GM18868 (cell line): ENCODE measurements at regions not wholly inside any gene's neighbourhood (a gene's known extent, or its start where the extent isn't known, plus 50 kb on each side); places are given as distances from the start of the nearest gene placed in this dataset.
"Not testable (repeated sequence)": the region's sequence is repeated elsewhere in the genome, so short reads cannot be mapped to it uniquely, and the experiment has no call there.

Source experiments
- ATAC-seq: cut with Tn5 transposase; IDR thresholded peaks from one replicate; pipeline ENCODE4 v1.9.1; 2021; ENCODE audit warnings: mild to moderate bottlenecking, moderate library complexity; ENCODE audit not compliant: unreplicated experiment

DNA sequence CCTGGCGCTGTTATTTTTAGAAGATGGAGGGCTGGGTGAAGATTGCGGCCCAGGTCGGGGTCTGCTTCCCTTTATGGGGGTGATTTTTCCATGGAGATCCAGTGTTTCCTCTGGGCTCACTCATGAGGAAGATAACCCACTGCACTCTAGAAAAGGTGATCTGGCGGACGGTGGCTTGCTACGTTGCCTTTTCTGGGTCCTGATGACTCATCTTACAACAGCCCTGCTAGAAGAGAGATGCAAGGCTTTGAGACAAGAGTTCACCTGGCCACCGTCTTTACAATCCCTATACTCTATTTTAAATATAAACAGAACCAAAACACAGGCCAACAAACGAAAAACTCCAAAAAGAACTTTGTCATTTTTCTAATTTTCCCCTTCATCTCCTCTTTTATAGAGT, 182.1 kb upstream of the EXOC2 start:
- no peak for ATAC-seq

DNA sequence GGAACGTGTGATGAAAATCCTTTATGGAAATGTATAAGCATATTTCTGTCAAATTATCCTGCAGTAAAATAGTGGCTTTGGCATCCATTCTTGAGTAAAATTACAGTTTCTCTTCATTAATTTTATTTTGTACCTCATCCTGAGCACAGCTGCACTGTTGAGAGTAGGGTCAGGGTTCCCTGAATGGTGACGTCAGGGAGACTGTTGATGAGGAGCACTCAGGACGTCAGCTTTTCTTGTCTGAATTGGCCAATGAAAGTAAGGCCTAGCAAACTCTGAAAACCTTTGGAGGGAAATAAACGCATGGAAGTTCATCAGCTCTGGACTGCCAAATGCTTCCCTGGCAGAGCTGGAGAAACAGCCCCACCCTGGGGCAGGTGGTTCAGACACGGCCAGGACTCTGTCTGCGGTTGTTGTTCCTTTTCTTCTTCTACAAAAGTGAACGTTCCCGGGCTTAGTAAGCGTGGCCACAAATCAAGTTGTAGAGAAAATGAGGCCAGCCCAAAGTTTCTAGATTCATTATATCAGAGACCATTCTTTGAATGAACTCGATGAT, 179.7 kb upstream of the EXOC2 start:
- ATAC-seq, result no peak

DNA sequence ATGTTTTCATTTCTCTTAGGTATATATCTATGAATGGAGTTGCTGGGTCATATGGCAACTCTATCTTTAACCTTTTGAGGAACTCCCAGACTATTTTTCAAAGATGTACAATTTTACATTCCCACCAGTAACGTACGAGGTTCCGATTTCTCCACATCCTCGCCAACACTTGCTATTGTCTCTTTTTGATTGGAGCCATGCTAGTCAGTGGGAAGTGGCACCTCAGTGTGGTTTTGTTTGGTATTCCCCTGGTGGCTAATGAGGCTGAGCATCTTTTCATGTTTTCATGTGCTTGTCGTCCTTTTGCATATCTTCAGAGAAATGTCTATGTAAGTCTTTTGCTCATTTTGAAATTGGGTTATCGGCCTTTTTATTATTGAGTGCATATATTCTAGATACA, 178.6 kb upstream of the EXOC2 start:
- ATAC-seq, result no peak

- no peak for ATAC-seq
Measured at GRCh38 chr6:870096-870495, 177.2 kb upstream of the EXOC2 start.

- no peak for ATAC-seq
Measured at GRCh38 chr6:868201-868600, 175.3 kb upstream of the EXOC2 start.

DNA sequence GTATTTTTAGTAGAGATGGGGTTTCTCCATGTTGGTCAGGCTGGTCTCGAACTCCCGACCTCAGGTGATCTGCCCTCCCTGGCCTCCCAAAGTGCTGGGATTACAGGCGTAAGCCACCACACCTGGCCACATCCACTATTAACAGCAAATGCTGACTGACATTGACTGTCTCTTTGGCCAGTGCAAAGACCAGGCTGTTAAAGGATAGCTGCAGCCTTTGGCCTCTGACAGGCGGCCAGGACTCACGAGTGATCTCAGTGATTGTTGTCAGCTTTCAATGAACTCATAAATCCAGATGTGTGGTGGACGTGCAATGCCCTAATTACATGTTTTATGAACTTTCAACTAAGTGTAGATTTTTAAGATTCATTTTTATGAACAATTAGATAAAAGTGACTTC, 174.4 kb upstream of the EXOC2 start:
- ATAC-seq, result no peak

- ATAC-seq, result no peak
Measured at GRCh38 chr6:866316-866715, 173.4 kb upstream of the EXOC2 start.

DNA sequence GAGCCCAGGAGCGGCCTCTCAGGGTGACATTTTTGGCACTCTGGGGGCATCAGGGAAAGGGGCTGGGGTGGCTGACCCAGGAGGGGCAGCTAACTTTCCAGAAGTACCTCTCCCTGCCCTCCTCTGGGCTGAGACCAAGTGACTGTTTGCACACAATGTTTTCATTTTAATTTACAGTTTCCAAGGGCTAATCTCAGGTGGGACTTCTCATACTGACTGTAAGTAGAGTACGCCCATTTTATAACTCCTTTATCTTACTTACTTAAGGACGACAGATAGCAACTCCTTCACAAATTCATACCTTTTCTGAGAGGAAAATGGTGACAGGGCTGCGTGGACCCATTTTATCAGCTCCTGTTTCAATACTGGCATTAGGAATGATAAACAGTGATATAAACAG, 172.9 kb upstream of the EXOC2 start:
- no peak for ATAC-seq

DNA sequence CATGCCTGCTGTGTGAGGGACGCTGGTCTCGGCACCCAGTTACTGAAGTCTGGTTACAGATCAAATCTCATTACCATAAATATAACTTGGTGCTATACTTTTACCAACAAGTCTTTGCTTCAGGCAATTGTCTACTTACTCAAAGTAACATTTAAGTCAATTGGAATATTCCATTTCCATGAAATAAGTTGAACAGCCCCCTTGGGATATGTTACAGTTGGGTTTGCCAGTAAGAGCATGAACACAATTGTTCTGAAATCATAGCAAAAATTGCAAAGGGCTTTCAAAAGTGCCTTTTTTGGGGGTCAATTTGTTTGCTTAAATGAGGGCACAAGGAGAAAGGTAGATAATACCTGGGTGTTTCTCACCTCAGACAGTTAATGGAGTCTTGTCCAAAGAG, 170.9 kb upstream of the EXOC2 start:
- no peak for ATAC-seq

DNA sequence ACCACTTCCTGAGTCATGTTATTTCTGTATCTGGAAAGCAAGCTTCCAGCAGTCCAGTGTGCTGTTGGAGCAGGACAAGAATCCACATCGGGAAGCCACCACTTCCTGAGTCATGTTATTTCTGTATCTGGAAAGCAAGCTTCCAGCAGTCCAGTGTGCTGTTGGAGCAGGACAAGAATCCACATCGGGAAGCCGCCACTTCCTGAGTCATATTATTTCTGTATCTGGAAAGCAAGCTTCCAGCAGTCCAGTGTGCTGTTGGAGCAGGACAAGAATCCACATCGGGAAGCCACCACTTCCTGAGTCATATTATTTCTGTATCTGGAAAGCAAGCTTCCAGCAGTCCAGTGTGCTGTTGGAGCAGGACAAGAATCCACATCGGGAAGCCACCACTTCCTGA, 170.2 kb upstream of the EXOC2 start:
- ATAC-seq, result not testable (repeated sequence)

- no peak for ATAC-seq
Measured at GRCh38 chr6:859936-860335, 167.0 kb upstream of the EXOC2 start.

- ATAC-seq, result no peak
Measured at GRCh38 chr6:854406-855118, 161.6 kb upstream of the EXOC2 start.

DNA sequence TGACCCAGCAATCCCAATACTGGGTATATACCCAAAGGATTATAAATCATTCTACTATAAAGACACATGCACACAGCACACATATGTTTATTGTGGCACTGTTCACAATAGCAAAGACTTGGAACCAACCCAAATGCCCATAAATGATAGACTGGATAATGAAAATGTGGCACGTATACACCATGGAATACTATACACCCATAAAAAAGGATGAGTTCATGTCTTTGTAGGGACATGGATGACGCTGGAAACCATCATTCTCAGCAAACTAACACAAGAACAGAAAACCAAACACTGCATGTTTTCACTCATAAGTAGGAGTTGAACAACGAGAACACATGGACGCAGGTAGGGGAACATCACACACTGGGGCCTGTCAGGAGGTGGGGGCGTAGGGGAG, 159.3 kb upstream of the EXOC2 start:
- ATAC-seq, result not testable (repeated sequence)

GRCh38 chr6:849075-849506, 156.2 kb upstream of the EXOC2 start:
- ATAC-seq, result no peak

DNA sequence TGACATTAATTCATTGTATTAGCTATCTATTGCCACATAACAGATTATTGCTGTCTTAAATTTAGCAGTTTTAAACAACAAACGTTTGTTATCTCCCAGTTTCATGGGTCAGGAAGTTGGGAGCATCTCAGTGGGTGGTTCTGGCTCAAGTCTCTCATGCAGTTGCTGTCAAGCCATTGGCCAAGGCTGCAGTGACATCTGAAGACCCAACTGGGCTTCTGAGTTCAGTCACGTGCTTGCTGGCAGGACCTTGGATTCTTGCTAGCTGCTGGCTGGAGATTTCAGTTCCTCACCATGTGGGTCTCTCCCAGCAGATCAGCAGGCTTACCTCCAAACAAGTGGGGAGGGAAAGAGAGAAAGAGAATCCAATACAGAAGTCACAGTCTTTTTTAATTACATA, 152.6 kb upstream of the EXOC2 start:
- no peak for ATAC-seq

GRCh38 chr6:845101-845500, 152.2 kb upstream of the EXOC2 start:
- no peak for ATAC-seq

DNA sequence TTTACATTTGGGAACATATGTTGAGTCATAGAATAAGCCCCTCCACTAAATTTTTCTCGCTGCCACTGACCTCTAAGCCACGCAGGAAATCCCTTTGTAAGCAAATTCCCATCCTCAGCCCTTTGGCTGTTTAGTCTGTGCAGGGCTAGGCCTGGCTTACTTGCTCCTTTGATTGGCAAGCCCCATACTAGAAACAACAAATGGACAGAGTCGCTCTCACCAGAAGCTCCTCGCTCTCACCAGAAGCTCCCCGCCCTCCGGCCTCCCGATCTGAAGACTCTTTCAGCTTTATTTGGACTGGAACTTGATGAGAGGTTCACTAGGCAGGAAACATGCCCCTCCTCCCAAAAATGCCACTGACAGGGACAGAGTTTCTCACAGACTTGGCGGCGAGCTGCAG, 149.2 kb upstream of the EXOC2 start:
- no peak for ATAC-seq

GRCh38 chr6:841569-841968, 148.6 kb upstream of the EXOC2 start:
- ATAC-seq, result no peak

DNA sequence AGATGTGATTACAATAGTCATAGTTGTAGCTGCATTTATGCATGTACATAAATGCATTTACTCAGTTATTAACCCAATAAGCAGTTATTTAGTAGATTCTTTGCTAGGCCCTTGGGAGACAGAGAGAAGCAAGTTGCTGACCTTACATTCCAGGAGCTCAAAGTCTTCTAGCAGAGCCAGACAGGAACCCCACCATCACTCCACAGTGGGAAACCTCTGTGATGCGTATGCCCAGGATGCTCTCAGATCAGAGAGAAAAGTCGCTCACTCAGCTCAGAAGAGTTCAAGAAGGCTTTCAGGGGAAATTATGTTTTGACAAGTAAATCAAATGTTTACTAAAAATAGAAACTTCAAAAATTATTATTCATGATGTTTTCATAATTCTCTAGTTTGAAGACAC, 146.3 kb upstream of the EXOC2 start:
- ATAC-seq, result no peak

DNA sequence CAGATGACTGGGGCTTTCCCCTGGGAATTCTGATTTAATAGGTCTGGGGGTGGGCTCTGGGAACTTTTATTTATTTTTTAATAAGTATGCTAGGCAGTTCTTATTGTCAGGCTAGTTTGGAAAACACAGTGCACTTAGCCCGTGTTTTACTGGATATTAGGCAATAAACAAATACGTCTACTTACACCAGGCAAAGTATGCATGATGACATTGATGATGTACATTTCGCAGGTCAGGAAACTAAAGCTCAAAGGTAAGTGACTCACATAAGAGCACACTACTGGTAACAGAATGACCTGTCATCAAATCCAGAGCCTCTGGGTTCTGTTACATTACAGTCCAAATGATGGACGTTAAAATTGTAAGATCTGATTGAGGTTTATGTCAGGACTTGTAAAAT, 144.4 kb upstream of the EXOC2 start:
- no peak for ATAC-seq

GRCh38 chr6:836276-836853, 143.4 kb upstream of the EXOC2 start:
- ATAC-seq, result no peak

- no peak for ATAC-seq
Measured at GRCh38 chr6:835476-836160, 142.7 kb upstream of the EXOC2 start.
